SJCRH30 (cell line): ENCODE measurements at regions not wholly inside any gene's neighbourhood (a gene's known extent, or its start where the extent isn't known, plus 50 kb on each side); places are given as distances from the start of the nearest gene placed in this dataset.
A peak's percentile ranks its signal among the peaks of the same experiment; 100 is the strongest.
"Not testable (repeated sequence)": the region's sequence is repeated elsewhere in the genome, so short reads cannot be mapped to it uniquely, and the experiment has no call there.

Experiments used
- DNase-seq, 2 experiments: peaks; one replicate each; pipeline ENCODE4 v3.0.0-alpha.2; 2015 to 2020
- H3K27ac ChIP-seq: fragments of 250-450 bp; sonication (Bioruptor Pico); 2 replicates; pipeline ENCODE4 v1.5.1; 2020; ENCODE audit warnings: mild to moderate bottlenecking, moderate library complexity
- H3K27me3 ChIP-seq: fragments of 250-450 bp; sonication (Bioruptor Pico); 2 replicates; pipeline ENCODE4 v1.5.1; 2020; ENCODE audit warnings: mild to moderate bottlenecking, moderate library complexity
- H3K36me3 ChIP-seq: fragments of 250-450 bp; sonication (Bioruptor Pico); 2 replicates; pipeline ENCODE4 v1.5.1; 2020; ENCODE audit warnings: mild to moderate bottlenecking, moderate library complexity
- H3K4me1 ChIP-seq: fragments of 250-450 bp; sonication (Bioruptor Pico); 2 replicates; pipeline ENCODE4 v1.5.1; 2020; ENCODE audit warnings: mild to moderate bottlenecking, moderate library complexity
- H3K4me3 ChIP-seq: fragments of 250-450 bp; sonication (Bioruptor Pico); 2 replicates; pipeline ENCODE4 v1.5.1; 2020; ENCODE audit warnings: mild to moderate bottlenecking, moderate library complexity
- H3K9me3 ChIP-seq: fragments of 250-450 bp; sonication (Bioruptor Pico); replicated peaks from 2 replicates; pipeline ENCODE4 v1.5.1; 2020; ENCODE audit warnings: mild to moderate bottlenecking, moderate library complexity

- Histone ChIP-seq H3K27me3 (no peaks in the 10 kb centered on the region), H3K27ac (no peak overlapping the region), H3K9me3 (no peaks in the 10 kb centered on the region), H3K4me1 (peaks cover 28% of the 10 kb centered on the region), H3K36me3 (no peaks in the 10 kb centered on the region), H3K4me3 (no peak overlapping the region)
- no peak for DNase-seq
These were observed 178.5 kb downstream of the SMAD6 start for GRCh38 chr15:66880380-66881155.

GRCh38 chr15:66881173-66881905 lies 179.3 kb downstream of the SMAD6 start:
- peaks cover 28% of the 10 kb centered on the region for H3K4me1 ChIP-seq
- no peaks in the 10 kb centered on the region for H3K27me3 ChIP-seq
- no peak overlapping the region for H3K4me3 ChIP-seq
- no peak for DNase-seq
- no peak overlapping the region for H3K27ac ChIP-seq
- no peaks in the 10 kb centered on the region for H3K36me3 ChIP-seq
- no peaks in the 10 kb centered on the region for H3K9me3 ChIP-seq

GRCh38 chr15:66882251-66883020 lies 180.4 kb downstream of the SMAD6 start:
- DNase-seq: no peak
- no peaks in the 10 kb centered on the region for H3K27me3 ChIP-seq
- H3K36me3 ChIP-seq: no peaks in the 10 kb centered on the region
- H3K27ac ChIP-seq: peak overlapping the region; percentile 20; the same call in 1 of the 2 replicates
- H3K4me1 ChIP-seq: peaks cover 28% of the 10 kb centered on the region
- H3K9me3 ChIP-seq: no peaks in the 10 kb centered on the region
- H3K4me3 ChIP-seq: no peak overlapping the region

- Histone ChIP-seq H3K36me3 (no peaks in the 10 kb centered on the region), H3K27ac (peak overlapping the region; percentile 44), H3K4me1 (peaks cover 25% of the 10 kb centered on the region), H3K27me3 (no peaks in the 10 kb centered on the region), H3K9me3 (no peaks in the 10 kb centered on the region), H3K4me3 (no peak overlapping the region)
- DNase-seq: peak; percentile 90 to 96
These were observed 181.4 kb downstream of the SMAD6 start for GRCh38 chr15:66883284-66883911.

- Histone ChIP-seq H3K36me3 (no peaks in the 10 kb centered on the region), H3K27me3 (no peaks in the 10 kb centered on the region), H3K27ac (peak overlapping the region; percentile 44), H3K4me1 (peaks cover 25% of the 10 kb centered on the region), H3K9me3 (no peaks in the 10 kb centered on the region), H3K4me3 (no peak overlapping the region)
- no peak for DNase-seq
These were observed 181.2 kb upstream of the SMAD3 start for GRCh38 chr15:66884115-66884622.

- no peaks in the 10 kb centered on the region for H3K27me3 ChIP-seq
- no peak overlapping the region for H3K4me3 ChIP-seq
- no peaks in the 10 kb centered on the region for H3K36me3 ChIP-seq
- H3K4me1 ChIP-seq: peaks cover 25% of the 10 kb centered on the region
- H3K9me3 ChIP-seq: 0 out of 2 replicates have a peak, but pooled peaks cover 4% of the 10 kb centered on the region
- DNase-seq: no peak
- H3K27ac ChIP-seq: no peak overlapping the region
These were observed 180.7 kb upstream of the SMAD3 start for GRCh38 chr15:66884661-66885237.

GRCh38 chr15:66885281-66885915 lies 180.0 kb upstream of the SMAD3 start:
- Histone ChIP-seq H3K36me3 (no peaks in the 10 kb centered on the region), H3K4me3 (no peak overlapping the region), H3K27ac (no peak overlapping the region), H3K4me1 (peaks cover 25% of the 10 kb centered on the region), H3K9me3 (0 out of 2 replicates have a peak, but pooled peaks cover 4% of the 10 kb centered on the region), H3K27me3 (no peaks in the 10 kb centered on the region)
- DNase-seq: no peak

- H3K27me3 ChIP-seq: no peaks in the 10 kb centered on the region
- H3K9me3 ChIP-seq: 0 out of 2 replicates have a peak, but pooled peaks cover 4% of the 10 kb centered on the region
- H3K4me3 ChIP-seq: no peak overlapping the region
- H3K36me3 ChIP-seq: no peaks in the 10 kb centered on the region
- H3K4me1 ChIP-seq: peaks cover 25% of the 10 kb centered on the region
- H3K27ac ChIP-seq: no peak overlapping the region
- DNase-seq: no peak
These were observed 179.1 kb upstream of the SMAD3 start for GRCh38 chr15:66886241-66886675.

GRCh38 chr15:66886686-66887273 lies 178.6 kb upstream of the SMAD3 start:
- 0 out of 2 replicates have a peak, but pooled peaks cover 4% of the 10 kb centered on the region for H3K9me3 ChIP-seq
- H3K4me1 ChIP-seq: peaks cover 23% of the 10 kb centered on the region
- no peak overlapping the region for H3K4me3 ChIP-seq
- H3K27me3 ChIP-seq: no peaks in the 10 kb centered on the region
- H3K27ac ChIP-seq: no peak overlapping the region
- H3K36me3 ChIP-seq: no peaks in the 10 kb centered on the region
- no peak for DNase-seq

GRCh38 chr15:66889298-66889697 lies 176.1 kb upstream of the SMAD3 start:
- not testable (repeated sequence) for DNase-seq, H3K4me1 ChIP-seq, H3K27me3 ChIP-seq

GRCh38 chr15:66891776-66892175 lies 173.6 kb upstream of the SMAD3 start:
- Histone ChIP-seq H3K4me1 (no peaks in the 10 kb centered on the region), H3K36me3 (no peaks in the 10 kb centered on the region), H3K9me3 (0 out of 2 replicates have a peak, but pooled peaks cover 4% of the 10 kb centered on the region), H3K27me3 (no peaks in the 10 kb centered on the region), H3K27ac (no peak overlapping the region), H3K4me3 (no peak overlapping the region)
- no peak for DNase-seq

More at GRCh38 chr15:66889298-66889697, 176.1 kb upstream of the SMAD3 start:
- H3K9me3 ChIP-seq, H3K27ac ChIP-seq, H3K4me3 ChIP-seq, H3K36me3 ChIP-seq: not testable (repeated sequence)

- DNase-seq: no peak
- Histone ChIP-seq H3K27me3 (no peaks in the 10 kb centered on the region), H3K4me3 (no peak overlapping the region), H3K27ac (no peak overlapping the region), H3K36me3 (no peaks in the 10 kb centered on the region), H3K4me1 (no peaks in the 10 kb centered on the region), H3K9me3 (0 out of 2 replicates have a peak, but pooled peaks cover 4% of the 10 kb centered on the region)
These were observed 172.1 kb upstream of the SMAD3 start for GRCh38 chr15:66893294-66893693.

- no peaks in the 10 kb centered on the region for H3K36me3 ChIP-seq
- no peak overlapping the region for H3K27ac ChIP-seq
- H3K9me3 ChIP-seq: 0 out of 2 replicates have a peak, but pooled peaks cover 3% of the 10 kb centered on the region
- no peaks in the 10 kb centered on the region for H3K4me1 ChIP-seq
- DNase-seq: no peak
- H3K27me3 ChIP-seq: no peaks in the 10 kb centered on the region
- no peak overlapping the region for H3K4me3 ChIP-seq
These were observed 171.0 kb upstream of the SMAD3 start for GRCh38 chr15:66894363-66894762.
